ENCODE measurements at regions not wholly inside any gene's neighbourhood (a gene's known extent, or its start where the extent isn't known, plus 50 kb on each side); places are given as distances from the start of the nearest gene placed in this dataset.

DNA sequence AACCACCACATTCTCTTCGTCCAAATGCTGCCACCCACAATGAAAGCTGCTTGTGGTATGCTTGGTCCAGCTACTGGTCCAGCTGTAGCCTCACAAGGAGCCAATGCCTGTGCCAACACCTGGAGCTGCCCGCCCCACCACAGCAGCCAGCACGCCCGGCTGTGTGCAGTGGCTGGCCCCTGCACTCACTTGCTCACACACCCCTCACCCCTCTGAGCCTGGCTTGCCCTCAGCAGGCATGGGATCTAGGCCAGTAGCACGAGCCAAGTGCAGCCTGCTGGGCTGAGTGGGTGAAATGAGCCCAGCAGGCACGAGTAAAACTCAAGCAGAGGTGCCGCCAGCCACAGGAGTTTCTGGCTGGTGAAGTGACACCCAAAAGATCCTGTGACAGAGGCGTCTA lies 2096.4 kb upstream of the PCDH20 start:
- TF ChIP-seq, protein P1, sequence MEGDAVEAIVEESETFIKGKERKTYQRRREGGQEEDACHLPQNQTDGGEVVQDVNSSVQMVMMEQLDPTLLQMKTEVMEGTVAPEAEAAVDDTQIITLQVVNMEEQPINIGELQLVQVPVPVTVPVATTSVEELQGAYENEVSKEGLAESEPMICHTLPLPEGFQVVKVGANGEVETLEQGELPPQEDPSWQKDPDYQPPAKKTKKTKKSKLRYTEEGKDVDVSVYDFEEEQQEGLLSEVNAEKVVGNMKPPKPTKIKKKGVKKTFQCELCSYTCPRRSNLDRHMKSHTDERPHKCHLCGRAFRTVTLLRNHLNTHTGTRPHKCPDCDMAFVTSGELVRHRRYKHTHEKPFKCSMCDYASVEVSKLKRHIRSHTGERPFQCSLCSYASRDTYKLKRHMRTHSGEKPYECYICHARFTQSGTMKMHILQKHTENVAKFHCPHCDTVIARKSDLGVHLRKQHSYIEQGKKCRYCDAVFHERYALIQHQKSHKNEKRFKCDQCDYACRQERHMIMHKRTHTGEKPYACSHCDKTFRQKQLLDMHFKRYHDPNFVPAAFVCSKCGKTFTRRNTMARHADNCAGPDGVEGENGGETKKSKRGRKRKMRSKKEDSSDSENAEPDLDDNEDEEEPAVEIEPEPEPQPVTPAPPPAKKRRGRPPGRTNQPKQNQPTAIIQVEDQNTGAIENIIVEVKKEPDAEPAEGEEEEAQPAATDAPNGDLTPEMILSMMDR (conservative IDR thresholded peaks at IDR 0.05; ENCODE audit: low read depth, low read length), result no peak
- TF ChIP-seq POLR2A (IDR thresholded peaks at IDR 0.05; ENCODE audit: low read depth, low read length) (no peak), BHLHE40 (IDR thresholded peaks at IDR 0.05; ENCODE audit: low read depth, low read length) (no peak), MAFK (IDR thresholded peaks at IDR 0.05; ENCODE audit: low read depth, low read length) (no peak), FOS (IDR thresholded peaks at IDR 0.05; ENCODE audit: low read depth, low read length) (no peak), CEBPB (IDR thresholded peaks at IDR 0.05; ENCODE audit: low read depth, low read length) (no peak), CHD1 (IDR thresholded peaks at IDR 0.05; ENCODE audit: low read depth, low read length) (no peak)
- TF ChIP-seq, protein P2, sequence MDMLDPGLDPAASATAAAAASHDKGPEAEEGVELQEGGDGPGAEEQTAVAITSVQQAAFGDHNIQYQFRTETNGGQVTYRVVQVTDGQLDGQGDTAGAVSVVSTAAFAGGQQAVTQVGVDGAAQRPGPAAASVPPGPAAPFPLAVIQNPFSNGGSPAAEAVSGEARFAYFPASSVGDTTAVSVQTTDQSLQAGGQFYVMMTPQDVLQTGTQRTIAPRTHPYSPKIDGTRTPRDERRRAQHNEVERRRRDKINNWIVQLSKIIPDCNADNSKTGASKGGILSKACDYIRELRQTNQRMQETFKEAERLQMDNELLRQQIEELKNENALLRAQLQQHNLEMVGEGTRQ (IDR thresholded peaks at IDR 0.05; ENCODE audit: low read depth, low read length), result no peak
